OCI-LY3 (cell line): ENCODE measurements at regions not wholly inside any gene's neighbourhood (a gene's known extent, or its start where the extent isn't known, plus 50 kb on each side); places are given as distances from the start of the nearest gene placed in this dataset.
"Not testable (repeated sequence)": the region's sequence is repeated elsewhere in the genome, so short reads cannot be mapped to it uniquely, and the experiment has no call there.

Experiments used
- H2AFZ ChIP-seq: fragments of 200-600, 300-600 bp; shearing (Covaris generic); 2 replicates; pipeline ENCODE4 v1.6.0; 2014; ENCODE audit warnings: antibody characterized with exemption, low read depth, low read length
- H3K27ac ChIP-seq: fragments of 200-600, 300-600 bp; sonication (generic); 2 replicates; pipeline ENCODE4 v1.5.1; 2014; ENCODE audit warnings: mild to moderate bottlenecking, low read length, moderate library complexity, mixed read lengths
- H3K27me3 ChIP-seq: fragments of 200-600, 300-600 bp; sonication (generic); 2 replicates; pipeline ENCODE4 v1.6.1; 2014; ENCODE audit warnings: low read depth, low read length, mixed read lengths
- H3K36me3 ChIP-seq: fragments of 200-600, 300-600 bp; sonication (generic); replicated peaks from 2 replicates; pipeline ENCODE3; 2014; ENCODE audit warnings: low read depth, low read length, mixed read lengths
- H3K4me1 ChIP-seq: fragments of 300-600, 200-600 bp; sonication (generic); 2 replicates; pipeline ENCODE4 v1.6.1; 2014; ENCODE audit warnings: low read length, mixed read lengths
- H3K4me2 ChIP-seq: fragments of 200-600, 300-600 bp; sonication (generic); 2 replicates; pipeline ENCODE4 v1.6.1; 2014; ENCODE audit warnings: low read length, mixed read lengths
- H3K4me3 ChIP-seq: fragments of 300-600, 200-600 bp; sonication (generic); 2 replicates; pipeline ENCODE4 v1.5.1; 2014; ENCODE audit warnings: antibody characterized with exemption, mild to moderate bottlenecking, low read length, moderate library complexity
- H3K79me2 ChIP-seq: fragments of 300-600, 200-600 bp; shearing (Covaris generic); 2 replicates; pipeline ENCODE4 v1.6.1; 2014; ENCODE audit warnings: mild to moderate bottlenecking, low read length, mixed read lengths
- H3K9ac ChIP-seq: fragments of 300-600, 200-600 bp; shearing (Covaris generic); 2 replicates; pipeline ENCODE4 v1.6.0; 2014; ENCODE audit warnings: mild to moderate bottlenecking, low read length, moderate library complexity
- H3K9me3 ChIP-seq: fragments of 200-600, 300-600 bp; shearing (Covaris generic); 2 replicates; pipeline ENCODE4 v1.6.1; 2014; ENCODE audit warnings: low read length, mixed read lengths; ENCODE audit not compliant: insufficient read depth
- H4K20me1 ChIP-seq: fragments of 200-600, 300-600 bp; sonication (generic); 2 replicates; pipeline ENCODE4 v1.6.1; 2016; ENCODE audit warnings: low read length, mixed read lengths; ENCODE audit not compliant: insufficient read depth
- EZH2phosphoT487 ChIP-seq: fragments of 200-600 bp; shearing (Covaris generic); IDR thresholded peaks from 2 replicates; pipeline ENCODE4 v1.6.1; 2018; ENCODE audit warnings: antibody characterized with exemption, mixed run types, low read depth
- TF ChIP-seq, protein P1 (sequence below): fragments of 200-600, 300-600 bp; sonication (generic); IDR thresholded peaks from 2 replicates; pipeline ENCODE4 v1.5.1; 2014; ENCODE audit warnings: antibody characterized with exemption, low read length, low read depth

- no peak overlapping the region for H3K9ac ChIP-seq
- H3K4me2 ChIP-seq, result no peak overlapping the region
- H3K79me2 ChIP-seq, result no peaks in the 10 kb centered on the region
- no peaks in the 10 kb centered on the region for H3K36me3 ChIP-seq
- no peak overlapping the region for H3K4me3 ChIP-seq
- H3K27ac ChIP-seq, result no peak overlapping the region
- peaks cover 34% of the 10 kb centered on the region for H3K27me3 ChIP-seq
- H2AFZ ChIP-seq, result no peak overlapping the region
- H4K20me1 ChIP-seq, result no peaks in the 10 kb centered on the region
- TF ChIP-seq, protein P1, sequence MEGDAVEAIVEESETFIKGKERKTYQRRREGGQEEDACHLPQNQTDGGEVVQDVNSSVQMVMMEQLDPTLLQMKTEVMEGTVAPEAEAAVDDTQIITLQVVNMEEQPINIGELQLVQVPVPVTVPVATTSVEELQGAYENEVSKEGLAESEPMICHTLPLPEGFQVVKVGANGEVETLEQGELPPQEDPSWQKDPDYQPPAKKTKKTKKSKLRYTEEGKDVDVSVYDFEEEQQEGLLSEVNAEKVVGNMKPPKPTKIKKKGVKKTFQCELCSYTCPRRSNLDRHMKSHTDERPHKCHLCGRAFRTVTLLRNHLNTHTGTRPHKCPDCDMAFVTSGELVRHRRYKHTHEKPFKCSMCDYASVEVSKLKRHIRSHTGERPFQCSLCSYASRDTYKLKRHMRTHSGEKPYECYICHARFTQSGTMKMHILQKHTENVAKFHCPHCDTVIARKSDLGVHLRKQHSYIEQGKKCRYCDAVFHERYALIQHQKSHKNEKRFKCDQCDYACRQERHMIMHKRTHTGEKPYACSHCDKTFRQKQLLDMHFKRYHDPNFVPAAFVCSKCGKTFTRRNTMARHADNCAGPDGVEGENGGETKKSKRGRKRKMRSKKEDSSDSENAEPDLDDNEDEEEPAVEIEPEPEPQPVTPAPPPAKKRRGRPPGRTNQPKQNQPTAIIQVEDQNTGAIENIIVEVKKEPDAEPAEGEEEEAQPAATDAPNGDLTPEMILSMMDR, result peak; percentile 83
- no peak for TF ChIP-seq EZH2phosphoT487
- peaks cover 3% of the 10 kb centered on the region; the same call in 1 of the 2 replicates for H3K4me1 ChIP-seq
- no peaks in the 10 kb centered on the region for H3K9me3 ChIP-seq
Observed at GRCh38 chr13:24997367-24997967, 98.5 kb upstream of the PABPC3 start.

- Histone ChIP-seq H3K27ac (no peak overlapping the region), H2AFZ (no peak overlapping the region), H3K4me2 (no peak overlapping the region), H4K20me1 (no peaks in the 10 kb centered on the region), H3K36me3 (no peaks in the 10 kb centered on the region), H3K79me2 (no peaks in the 10 kb centered on the region), H3K4me3 (no peak overlapping the region), H3K4me1 (peaks cover 3% of the 10 kb centered on the region; the same call in 1 of the 2 replicates), H3K9me3 (no peaks in the 10 kb centered on the region), H3K27me3 (peaks cover 38% of the 10 kb centered on the region), H3K9ac (no peak overlapping the region)
- TF ChIP-seq, protein P1, result no peak
- TF ChIP-seq EZH2phosphoT487, result no peak
Observed at GRCh38 chr13:24998433-24998832, 97.5 kb upstream of the PABPC3 start.

DNA sequence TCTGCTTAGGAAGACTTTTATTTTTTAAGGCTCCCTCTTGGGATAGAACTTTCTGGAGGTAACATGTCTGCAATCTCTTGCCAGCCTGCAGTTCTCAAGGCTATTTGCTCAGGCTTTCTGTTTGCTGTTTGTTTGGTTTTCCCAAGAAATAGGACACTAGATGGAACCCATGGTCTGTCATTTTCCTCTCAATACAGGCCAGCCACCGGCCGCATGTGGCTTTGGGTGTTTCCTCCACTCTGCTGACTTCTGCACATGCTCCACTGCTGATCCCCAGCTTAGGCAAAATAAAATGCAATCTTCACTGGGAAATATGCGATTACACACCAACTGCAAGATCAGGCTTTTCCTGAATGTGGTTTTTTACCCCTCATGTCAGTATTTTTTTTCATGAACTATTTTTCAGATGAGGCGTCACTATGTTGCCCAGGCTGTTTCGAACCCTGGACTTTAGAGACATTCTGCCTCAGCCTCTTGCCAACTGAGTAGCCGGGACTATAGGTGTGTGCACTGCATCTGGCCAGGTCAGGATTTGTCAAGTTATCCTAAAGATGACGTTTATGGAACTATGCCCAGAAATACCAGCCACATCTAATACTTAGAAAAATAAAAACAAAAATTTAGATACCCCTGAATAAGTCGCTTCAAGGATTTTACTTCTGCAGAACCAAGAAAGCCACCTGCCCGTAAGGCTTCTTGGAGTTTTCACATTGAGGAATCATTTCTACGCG lies 94.3 kb upstream of the PABPC3 start:
- H3K27ac ChIP-seq, result no peak overlapping the region
- TF ChIP-seq, protein P1, result no peak
- H2AFZ ChIP-seq, result no peak overlapping the region
- no peak overlapping the region for H3K4me3 ChIP-seq
- no peaks in the 10 kb centered on the region for H4K20me1 ChIP-seq
- H3K9ac ChIP-seq, result no peak overlapping the region
- peaks cover 27% of the 10 kb centered on the region for H3K27me3 ChIP-seq
- no peak overlapping the region for H3K4me2 ChIP-seq
- H3K4me1 ChIP-seq, result no peaks in the 10 kb centered on the region
- H3K79me2 ChIP-seq, result no peaks in the 10 kb centered on the region
- no peaks in the 10 kb centered on the region for H3K9me3 ChIP-seq
- H3K36me3 ChIP-seq, result no peaks in the 10 kb centered on the region

DNA sequence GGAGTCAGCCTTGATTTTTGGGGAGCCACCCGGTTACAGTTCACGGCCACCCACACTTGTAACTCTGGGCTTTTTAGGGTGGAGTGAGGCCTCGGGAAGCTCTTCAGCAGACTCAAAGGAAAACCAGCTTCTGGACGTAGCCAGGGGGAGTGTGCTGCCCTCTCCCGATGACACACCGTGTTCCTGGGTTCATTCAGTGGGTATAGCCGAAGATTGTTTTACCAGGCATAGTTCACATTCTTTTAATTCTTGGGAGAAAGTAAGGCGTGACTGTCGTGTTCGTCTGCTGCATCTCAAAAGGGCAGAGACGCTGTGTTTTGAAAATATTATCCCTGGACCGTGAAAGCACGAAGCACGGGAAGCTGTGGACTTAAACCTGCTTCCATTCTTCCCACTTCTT lies 93.6 kb upstream of the PABPC3 start:
- not testable (repeated sequence) for H3K4me2 ChIP-seq, H3K79me2 ChIP-seq, H3K9ac ChIP-seq, H2AFZ ChIP-seq, H3K4me3 ChIP-seq, H3K27ac ChIP-seq, H3K4me1 ChIP-seq, H4K20me1 ChIP-seq, H3K36me3 ChIP-seq, H3K9me3 ChIP-seq
- H3K27me3 ChIP-seq, result peaks cover 27% of the 10 kb centered on the region

- not testable (repeated sequence) for H3K4me1 ChIP-seq
- peaks cover 23% of the 10 kb centered on the region for H3K27me3 ChIP-seq
Observed at GRCh38 chr13:25004489-25004888, 91.4 kb upstream of the PABPC3 start.

More at GRCh38 chr13:25004489-25004888, 91.4 kb upstream of the PABPC3 start:
- not testable (repeated sequence) for H3K27ac ChIP-seq, H3K9me3 ChIP-seq, H3K79me2 ChIP-seq, H3K4me2 ChIP-seq, H3K36me3 ChIP-seq, H4K20me1 ChIP-seq, H3K9ac ChIP-seq, H3K4me3 ChIP-seq, H2AFZ ChIP-seq
